ENCODE measurements at regions not wholly inside any gene's neighbourhood (a gene's known extent, or its start where the extent isn't known, plus 50 kb on each side); places are given as distances from the start of the nearest gene placed in this dataset.
"Not testable (repeated sequence)": the region's sequence is repeated elsewhere in the genome, so short reads cannot be mapped to it uniquely, and the experiment has no call there.

- FAIRE-seq = not testable (repeated sequence)
These were observed 133.4 kb upstream of the KCNJ18 start for GRCh38 chr17:21558921-21559320.

GRCh38 chr17:21564262-21564661, 128.1 kb upstream of the KCNJ18 start:
- FAIRE-seq = no peak

GRCh38 chr17:21564757-21565156, 127.6 kb upstream of the KCNJ18 start:
- not testable (repeated sequence) for FAIRE-seq

- not testable (repeated sequence) for FAIRE-seq
These were observed 121.9 kb upstream of the KCNJ18 start for GRCh38 chr17:21570427-21570826.

- not testable (repeated sequence) for FAIRE-seq
These were observed 120.2 kb upstream of the KCNJ18 start for GRCh38 chr17:21572148-21572547.

- not testable (repeated sequence) for FAIRE-seq
These were observed 118.9 kb upstream of the KCNJ18 start for GRCh38 chr17:21573271-21573960.

- FAIRE-seq = no peak
These were observed 118.2 kb upstream of the KCNJ18 start for GRCh38 chr17:21573961-21574610.

- FAIRE-seq = not testable (repeated sequence)
These were observed 117.6 kb upstream of the KCNJ18 start for GRCh38 chr17:21574611-21575255.

- FAIRE-seq = not testable (repeated sequence)
These were observed 113.5 kb upstream of the KCNJ18 start for GRCh38 chr17:21578783-21579182.

GRCh38 chr17:21592774-21593173, 99.5 kb upstream of the KCNJ18 start:
- FAIRE-seq = no peak

- FAIRE-seq = not testable (repeated sequence)
These were observed 98.7 kb upstream of the KCNJ18 start for GRCh38 chr17:21593452-21594105.

GRCh38 chr17:21595086-21595485, 97.2 kb upstream of the KCNJ18 start:
- no peak for FAIRE-seq

- FAIRE-seq = no peak
These were observed 90.1 kb upstream of the KCNJ18 start for GRCh38 chr17:21602176-21602575.

GRCh38 chr17:21603292-21603691, 89.0 kb upstream of the KCNJ18 start:
- FAIRE-seq = peak; percentile 78

- FAIRE-seq = not testable (repeated sequence)
These were observed 80.9 kb upstream of the KCNJ18 start for GRCh38 chr17:21611443-21611842.

GRCh38 chr17:21612123-21613070, 79.9 kb upstream of the KCNJ18 start:
- FAIRE-seq = not testable (repeated sequence)

- no peak for FAIRE-seq
These were observed 79.3 kb upstream of the KCNJ18 start for GRCh38 chr17:21613071-21613429.

- FAIRE-seq = not testable (repeated sequence)
These were observed 65.3 kb upstream of the KCNJ18 start for GRCh38 chr17:21626987-21627386.

Data from A204.1 (cell line).